Mesendoderm (in vitro differentiated cells): ENCODE measurements at regions not wholly inside any gene's neighbourhood (a gene's known extent, or its start where the extent isn't known, plus 50 kb on each side); places are given as distances from the start of the nearest gene placed in this dataset.

ENCODE experiments used
- DNase-seq: peaks from one replicate; pipeline ENCODE4 v3.0.0; 2013
- H2AK5ac ChIP-seq: 2 replicates; pipeline ENCODE4 v1.6.1; 2013; ENCODE audit warnings: low read length, inconsistent platforms
- H2BK120ac ChIP-seq: 2 replicates; pipeline ENCODE4 v1.6.1; 2013; ENCODE audit warnings: low read depth, mild to moderate bottlenecking, low read length, moderate library complexity, mixed read lengths
- H2BK15ac ChIP-seq: replicated peaks from 2 replicates; pipeline ENCODE4 v1.6.1; 2013; ENCODE audit warnings: low read depth, mild to moderate bottlenecking, moderate library complexity
- H2BK5ac ChIP-seq: 2 replicates; pipeline ENCODE4 v1.6.1; 2013; ENCODE audit warnings: low read length, inconsistent platforms
- H3K18ac ChIP-seq: 2 replicates; pipeline ENCODE4 v1.6.1; 2013; ENCODE audit warnings: mild to moderate bottlenecking, low read length, mixed read lengths
- H3K23ac ChIP-seq: one replicate; pipeline ENCODE4 v1.6.1; 2013; ENCODE audit warnings: low read length
- H3K27ac ChIP-seq: 2 replicates; pipeline ENCODE4 v1.5.1; 2013; ENCODE audit warnings: low read depth, mild to moderate bottlenecking, inconsistent platforms, low read length, moderate library complexity
- H3K27me3 ChIP-seq: 2 replicates; pipeline ENCODE4 v1.6.1; 2013; ENCODE audit warnings: low read length, control low read depth, mild to moderate bottlenecking, inconsistent platforms; ENCODE audit not compliant: insufficient read depth, poor library complexity
- H3K36me3 ChIP-seq: 2 replicates; pipeline ENCODE4 v1.6.1; 2013; ENCODE audit warnings: low read length, inconsistent platforms; ENCODE audit not compliant: control insufficient read depth, insufficient read depth
- H3K4ac ChIP-seq: one replicate; pipeline ENCODE4 v1.6.1; 2013; ENCODE audit warnings: low read depth, mild to moderate bottlenecking, low read length, moderate library complexity
- H3K4me1 ChIP-seq: 2 replicates; pipeline ENCODE4 v1.6.1; 2013; ENCODE audit warnings: low read depth, low read length, inconsistent platforms; ENCODE audit not compliant: control insufficient read depth
- H3K4me2 ChIP-seq: 2 replicates; pipeline ENCODE4 v1.6.1; 2013; ENCODE audit warnings: low read length
- H3K4me3 ChIP-seq: 2 replicates; pipeline ENCODE4 v1.5.1; 2013; ENCODE audit warnings: mild to moderate bottlenecking, low read length
- H3K56ac ChIP-seq: one replicate; pipeline ENCODE4 v1.6.1; 2013; ENCODE audit warnings: low read length
- H3K79me1 ChIP-seq: 2 replicates; pipeline ENCODE4 v1.6.1; 2013; ENCODE audit warnings: low read length, inconsistent platforms
- H3K79me2 ChIP-seq: 2 replicates; pipeline ENCODE4 v1.6.1; 2013; ENCODE audit warnings: mild to moderate bottlenecking, low read length; ENCODE audit not compliant: control insufficient read depth, insufficient read depth
- H3K9ac ChIP-seq: 2 replicates; pipeline ENCODE4 v1.6.1; 2013; ENCODE audit warnings: low read length, inconsistent platforms
- H4K5ac ChIP-seq: one replicate; pipeline ENCODE4 v1.6.1; 2013; ENCODE audit warnings: low read length
- H4K8ac ChIP-seq: one replicate; pipeline ENCODE4 v1.6.1; 2013; ENCODE audit warnings: low read depth, mild to moderate bottlenecking, control low read depth, low read length, moderate library complexity
- WGBS: extraction: QIAGEN DNeasy Blood & Tissue Kit; methylation state at CpG from one replicate; pipeline ENCODE4 v1.1.7; 2013; ENCODE audit warnings: low lambda C conversion rate, missing lambda C conversion rate; ENCODE audit not compliant: insufficient coverage; ENCODE audit errors: extremely low coverage; 5-methylcytosine and 5-hydroxymethylcytosine counted together

GRCh38 chr1:98575955-98576354 lies 85.6 kb upstream of the SNX7 start:
- no peak overlapping the region for H4K5ac ChIP-seq
- H3K56ac ChIP-seq = no peak overlapping the region
- H3K79me1 ChIP-seq = no peaks in the 10 kb centered on the region
- no peak overlapping the region for H2BK5ac ChIP-seq
- H3K4ac ChIP-seq = no peak overlapping the region
- no peaks in the 10 kb centered on the region for H3K27me3 ChIP-seq
- no peak overlapping the region for H4K8ac ChIP-seq
- H3K4me3 ChIP-seq = no peak overlapping the region
- no peaks in the 10 kb centered on the region for H3K79me2 ChIP-seq
- H3K36me3 ChIP-seq = no peaks in the 10 kb centered on the region
- no peak overlapping the region for H3K23ac ChIP-seq
- no peak overlapping the region for H3K9ac ChIP-seq
- DNase-seq = no peak
- H3K4me2 ChIP-seq = no peak overlapping the region
- no peak overlapping the region for H2AK5ac ChIP-seq
- H2BK120ac ChIP-seq = no peak overlapping the region
- no peaks in the 10 kb centered on the region for H3K4me1 ChIP-seq
- H3K18ac ChIP-seq = no peak overlapping the region
- H3K27ac ChIP-seq = no peak overlapping the region
- H2BK15ac ChIP-seq = no peak overlapping the region

GRCh38 chr1:98565951-98566350 lies 95.6 kb upstream of the SNX7 start:
- DNase-seq = peak; percentile 80
- no peak overlapping the region for H4K8ac ChIP-seq
- no peak overlapping the region for H2BK5ac ChIP-seq
- H3K18ac ChIP-seq = peak overlapping the region; percentile 86
- no peak overlapping the region for H3K27ac ChIP-seq
- no peaks in the 10 kb centered on the region for H3K36me3 ChIP-seq
- no peaks in the 10 kb centered on the region for H3K79me2 ChIP-seq
- H3K4me3 ChIP-seq = no peak overlapping the region
- H3K27me3 ChIP-seq = no peaks in the 10 kb centered on the region
- no peak overlapping the region for H3K4me2 ChIP-seq
- WGBS = no CpG with 5 or more reads among the region's 3 CpGs
- no peaks in the 10 kb centered on the region for H3K79me1 ChIP-seq
- H4K5ac ChIP-seq = no peak overlapping the region
- no peak overlapping the region for H2BK120ac ChIP-seq
- no peak overlapping the region for H3K56ac ChIP-seq
- H3K23ac ChIP-seq = no peak overlapping the region
- H3K4ac ChIP-seq = no peak overlapping the region
- H3K4me1 ChIP-seq = peaks cover 3% of the 10 kb centered on the region
- no peak overlapping the region for H2BK15ac ChIP-seq
- H3K9ac ChIP-seq = no peak overlapping the region
- no peak overlapping the region for H2AK5ac ChIP-seq

- no peak for DNase-seq
- Histone ChIP-seq H4K5ac (no peak overlapping the region), H3K4ac (no peak overlapping the region), H3K27ac (no peak overlapping the region), H3K4me3 (no peak overlapping the region), H2BK15ac (no peak overlapping the region), H3K79me1 (no peaks in the 10 kb centered on the region), H4K8ac (no peak overlapping the region), H3K79me2 (no peaks in the 10 kb centered on the region), H3K27me3 (no peaks in the 10 kb centered on the region), H3K4me2 (no peak overlapping the region), H2BK5ac (no peak overlapping the region), H2AK5ac (no peak overlapping the region), H2BK120ac (no peak overlapping the region), H3K9ac (no peak overlapping the region), H3K56ac (no peak overlapping the region), H3K4me1 (no peaks in the 10 kb centered on the region), H3K23ac (no peak overlapping the region), H3K18ac (no peak overlapping the region), H3K36me3 (no peaks in the 10 kb centered on the region)
- no CpG with 5 or more reads among the region's 2 CpGs for WGBS
Measured at GRCh38 chr1:98559291-98559690, 102.2 kb upstream of the SNX7 start.

DNA sequence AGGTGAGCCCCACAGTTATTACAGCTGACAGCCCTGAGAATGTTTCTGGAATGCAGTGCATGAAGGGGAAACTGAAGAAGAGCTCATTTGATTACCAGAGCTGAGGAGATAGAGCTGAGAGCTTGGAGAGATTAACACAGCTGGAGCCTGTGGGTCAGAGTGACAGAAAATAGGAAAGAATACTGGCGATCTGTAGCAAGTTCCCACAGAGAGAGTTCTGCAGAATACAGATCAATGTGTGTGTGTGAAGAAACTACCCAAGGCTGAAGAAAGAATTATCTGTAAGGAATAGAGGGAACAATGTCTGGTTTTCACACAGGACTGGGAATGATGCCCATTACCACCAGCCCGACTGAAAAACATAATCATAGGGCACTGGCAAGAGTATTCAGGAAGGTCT lies 103.6 kb upstream of the SNX7 start:
- no peaks in the 10 kb centered on the region for H3K4me1 ChIP-seq
- WGBS = no CpG with 5 or more reads among the region's 2 CpGs
- H3K4ac ChIP-seq = no peak overlapping the region
- H2AK5ac ChIP-seq = no peak overlapping the region
- no peak overlapping the region for H2BK120ac ChIP-seq
- H3K9ac ChIP-seq = no peak overlapping the region
- H3K79me1 ChIP-seq = no peaks in the 10 kb centered on the region
- peak; percentile 83 for DNase-seq
- H3K4me2 ChIP-seq = no peak overlapping the region
- no peak overlapping the region for H3K18ac ChIP-seq
- no peak overlapping the region for H4K5ac ChIP-seq
- H3K4me3 ChIP-seq = no peak overlapping the region
- H2BK15ac ChIP-seq = no peak overlapping the region
- H3K27me3 ChIP-seq = no peaks in the 10 kb centered on the region
- H3K36me3 ChIP-seq = no peaks in the 10 kb centered on the region
- no peak overlapping the region for H2BK5ac ChIP-seq
- H3K79me2 ChIP-seq = no peaks in the 10 kb centered on the region
- H3K23ac ChIP-seq = no peak overlapping the region
- H3K56ac ChIP-seq = no peak overlapping the region
- H3K27ac ChIP-seq = no peak overlapping the region
- no peak overlapping the region for H4K8ac ChIP-seq

DNA sequence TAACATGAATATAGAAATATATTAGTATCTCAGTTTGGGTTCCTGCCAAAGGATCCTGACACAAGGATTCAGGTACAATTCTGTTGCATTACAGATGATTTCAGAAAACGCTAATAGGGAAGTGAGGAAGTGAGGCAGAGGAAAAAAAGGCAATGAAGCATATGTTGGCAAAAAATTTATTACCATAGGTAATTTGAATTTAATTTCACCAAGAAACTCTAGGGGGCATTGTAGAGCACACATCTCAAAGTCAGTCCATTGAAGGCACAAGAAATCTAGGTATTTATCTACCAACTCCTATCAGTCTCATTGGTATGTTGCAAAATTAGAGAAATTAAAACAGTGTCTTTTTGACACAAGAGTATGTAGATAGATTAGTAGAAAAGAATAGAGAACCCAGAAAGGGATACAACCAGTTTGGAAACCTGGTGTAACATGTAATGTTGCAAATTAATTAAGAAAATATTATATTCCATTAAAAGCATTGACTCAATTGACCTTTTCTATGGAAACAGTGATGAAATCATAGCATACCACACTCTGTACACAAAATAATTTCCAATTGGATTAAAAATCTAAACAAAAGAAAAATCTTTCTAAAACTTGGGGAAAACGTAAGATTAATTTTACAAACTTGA lies 104.9 kb upstream of the SNX7 start:
- Histone ChIP-seq H2BK5ac (no peak overlapping the region), H2AK5ac (no peak overlapping the region), H3K36me3 (no peaks in the 10 kb centered on the region), H3K9ac (no peak overlapping the region), H2BK120ac (no peak overlapping the region), H3K4me2 (no peak overlapping the region), H3K23ac (no peak overlapping the region), H3K56ac (no peak overlapping the region), H3K4me1 (no peaks in the 10 kb centered on the region), H3K4ac (no peak overlapping the region), H2BK15ac (no peak overlapping the region), H3K18ac (no peak overlapping the region), H4K8ac (no peak overlapping the region), H3K27ac (no peak overlapping the region), H3K4me3 (no peak overlapping the region), H3K79me2 (no peaks in the 10 kb centered on the region), H4K5ac (no peak overlapping the region), H3K79me1 (no peaks in the 10 kb centered on the region), H3K27me3 (no peaks in the 10 kb centered on the region)
- DNase-seq = peak; percentile 49
- WGBS = no CpG with 5 or more reads among the region's 2 CpGs

DNA sequence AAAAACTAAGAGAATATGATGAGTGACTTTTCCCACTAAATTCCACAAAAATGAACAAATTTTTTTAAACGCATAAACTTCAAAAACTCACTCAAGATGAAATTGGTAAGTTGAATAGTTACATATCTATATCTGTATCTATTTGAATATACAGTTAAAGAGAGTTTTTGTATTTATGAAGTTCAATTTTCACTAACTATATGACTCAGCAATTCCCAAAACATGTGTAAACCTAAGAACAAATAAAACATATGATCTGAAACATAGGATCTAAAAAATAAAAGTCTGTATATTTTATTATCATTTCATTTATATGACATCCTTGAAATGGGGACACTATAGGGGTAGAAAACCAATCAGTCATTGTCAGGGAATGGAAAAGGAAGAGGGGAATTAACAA lies 105.7 kb upstream of the SNX7 start:
- no CpG with 5 or more reads among the region's 1 CpG for WGBS
- H3K4me1 ChIP-seq = no peaks in the 10 kb centered on the region

More for the DNA sequence above, 105.7 kb upstream of the SNX7 start:
- Histone ChIP-seq H3K4me3 (no peak overlapping the region), H2BK15ac (no peak overlapping the region), H2AK5ac (no peak overlapping the region), H3K18ac (no peak overlapping the region), H2BK5ac (no peak overlapping the region), H4K5ac (no peak overlapping the region), H3K27me3 (no peaks in the 10 kb centered on the region), H3K4ac (no peak overlapping the region), H4K8ac (no peak overlapping the region), H3K27ac (no peak overlapping the region), H3K36me3 (no peaks in the 10 kb centered on the region), H2BK120ac (no peak overlapping the region), H3K56ac (no peak overlapping the region), H3K4me2 (no peak overlapping the region), H3K9ac (no peak overlapping the region), H3K79me1 (no peaks in the 10 kb centered on the region), H3K79me2 (no peaks in the 10 kb centered on the region), H3K23ac (no peak overlapping the region)
- no peak for DNase-seq
